ENCODE measurements at regions not wholly inside any gene's neighbourhood (a gene's known extent, or its start where the extent isn't known, plus 50 kb on each side); places are given as distances from the start of the nearest gene placed in this dataset.

DNA sequence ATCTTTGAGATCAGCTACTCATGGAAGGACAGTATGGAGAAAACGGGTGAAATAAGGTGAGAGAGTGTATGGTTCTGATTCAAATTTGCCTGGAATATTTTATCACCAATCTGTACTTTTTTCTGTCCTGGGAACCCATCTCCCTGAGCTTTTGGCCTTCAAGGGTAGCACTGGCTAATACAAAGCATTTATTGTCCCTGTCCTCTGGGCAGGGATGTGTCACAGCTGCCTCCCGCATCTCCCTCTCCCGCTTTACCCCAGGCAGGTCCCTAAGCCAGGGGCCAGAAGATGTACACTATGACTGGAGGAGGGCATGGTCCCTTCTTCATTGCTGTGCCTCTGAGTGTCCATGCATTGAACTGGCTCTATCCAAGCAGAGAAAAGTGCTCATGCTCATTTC lies 201.7 kb upstream of the CHRNA7 start:
- TF ChIP-seq EZH2 (IDR thresholded peaks at IDR 0.05; ENCODE audit: low read length, missing control alignments) = no peak
- TF ChIP-seq, protein P1, sequence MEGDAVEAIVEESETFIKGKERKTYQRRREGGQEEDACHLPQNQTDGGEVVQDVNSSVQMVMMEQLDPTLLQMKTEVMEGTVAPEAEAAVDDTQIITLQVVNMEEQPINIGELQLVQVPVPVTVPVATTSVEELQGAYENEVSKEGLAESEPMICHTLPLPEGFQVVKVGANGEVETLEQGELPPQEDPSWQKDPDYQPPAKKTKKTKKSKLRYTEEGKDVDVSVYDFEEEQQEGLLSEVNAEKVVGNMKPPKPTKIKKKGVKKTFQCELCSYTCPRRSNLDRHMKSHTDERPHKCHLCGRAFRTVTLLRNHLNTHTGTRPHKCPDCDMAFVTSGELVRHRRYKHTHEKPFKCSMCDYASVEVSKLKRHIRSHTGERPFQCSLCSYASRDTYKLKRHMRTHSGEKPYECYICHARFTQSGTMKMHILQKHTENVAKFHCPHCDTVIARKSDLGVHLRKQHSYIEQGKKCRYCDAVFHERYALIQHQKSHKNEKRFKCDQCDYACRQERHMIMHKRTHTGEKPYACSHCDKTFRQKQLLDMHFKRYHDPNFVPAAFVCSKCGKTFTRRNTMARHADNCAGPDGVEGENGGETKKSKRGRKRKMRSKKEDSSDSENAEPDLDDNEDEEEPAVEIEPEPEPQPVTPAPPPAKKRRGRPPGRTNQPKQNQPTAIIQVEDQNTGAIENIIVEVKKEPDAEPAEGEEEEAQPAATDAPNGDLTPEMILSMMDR (conservative IDR thresholded peaks at IDR 0.05 in 1 of 2, IDR thresholded peaks at IDR 0.05 in 1 of 2; ENCODE audit: low read depth in 1 of 2, low read length in 2 of 2) = no peak
